IMR-90 (cell line): ENCODE measurements at regions not wholly inside any gene's neighbourhood (a gene's known extent, or its start where the extent isn't known, plus 50 kb on each side); places are given as distances from the start of the nearest gene placed in this dataset.

Experiments used
- ATAC-seq: fragments of 200-7000 bp; cut with Tn5 transposase; 2 replicates; pipeline ENCODE4 v1.9.1; 2020; ENCODE audit warnings: low read depth, mild to moderate bottlenecking, moderate library complexity
- BruUV-seq: library from RNA; stranded (reverse); fragments of 400-500 nt; replicated peaks from 2 replicates; lab custom pipeline; 2021; lab: Mats Ljungman, UMichigan
- CTCF ChIA-PET: fragments of 300-600 bp; formaldehyde crosslinking; extraction: SDS; loops from one replicate; lab custom pipeline; 2021; ENCODE audit warnings: antibody characterized with exemption; lab: Yijun Ruan, JAX
- POLR2A ChIA-PET: fragments of 300-600 bp; sonication (Branson Sonifier 250); formaldehyde crosslinking; loops from one replicate; lab custom pipeline; 2022; ENCODE audit warnings: antibody characterized with exemption; ENCODE audit not compliant: unreplicated experiment; lab: Charles Lee
- DNase-seq: peaks from one replicate; pipeline ENCODE4 v3.0.0; 2013
- H2AFZ ChIP-seq: replicated peaks from 2 replicates; pipeline ENCODE3; 2013; ENCODE audit warnings: low read length, mild to moderate bottlenecking; ENCODE audit not compliant: poor library complexity
- H2AK5ac ChIP-seq: 2 replicates; pipeline ENCODE4 v1.6.1; 2013; ENCODE audit warnings: low read depth, low read length, inconsistent platforms
- H2AK9ac ChIP-seq: replicated peaks from 2 replicates; pipeline ENCODE3; 2013; ENCODE audit warnings: mild to moderate bottlenecking, low read depth, low read length, moderate library complexity; ENCODE audit not compliant: poor library complexity
- H2BK120ac ChIP-seq: 2 replicates; pipeline ENCODE4 v1.6.1; 2013; ENCODE audit warnings: low read depth, low read length, inconsistent platforms
- H2BK15ac ChIP-seq: 3 replicates; pipeline ENCODE4 v1.6.1; 2013; ENCODE audit warnings: low read depth, low read length, inconsistent platforms
- H2BK20ac ChIP-seq: 2 replicates; pipeline ENCODE4 v1.6.1; 2013; ENCODE audit warnings: low read depth, mild to moderate bottlenecking, inconsistent platforms, low read length, moderate library complexity
- H2BK5ac ChIP-seq: 2 replicates; pipeline ENCODE4 v1.6.1; 2013; ENCODE audit warnings: mild to moderate bottlenecking, low read depth, low read length, inconsistent platforms; ENCODE audit not compliant: poor library complexity, severe bottlenecking
- H3K14ac ChIP-seq: replicated peaks from 2 replicates; pipeline ENCODE4 v1.6.1; 2013; ENCODE audit warnings: low read depth, low read length, inconsistent platforms
- H3K18ac ChIP-seq: 2 replicates; pipeline ENCODE4 v1.6.1; 2013; ENCODE audit warnings: low read depth, low read length, control low read depth
- H3K23ac ChIP-seq: 2 replicates; pipeline ENCODE4 v1.6.1; 2013; ENCODE audit warnings: low read depth, low read length, inconsistent platforms
- H3K27ac ChIP-seq: 2 replicates; pipeline ENCODE4 v1.5.1; 2013; ENCODE audit warnings: mild to moderate bottlenecking, control low read depth, low read length; ENCODE audit not compliant: insufficient read depth
- H3K27me3 ChIP-seq: 2 replicates; pipeline ENCODE4 v1.6.1; 2013; ENCODE audit warnings: low read length; ENCODE audit not compliant: control insufficient read depth, insufficient read depth
- H3K36me3 ChIP-seq: 2 replicates; pipeline ENCODE4 v1.6.1; 2013; ENCODE audit warnings: low read length, mixed read lengths; ENCODE audit not compliant: control insufficient read depth, insufficient read depth
- H3K4ac ChIP-seq: 2 replicates; pipeline ENCODE4 v1.6.1; 2013; ENCODE audit warnings: low read depth, low read length, inconsistent platforms
- H3K4me1 ChIP-seq: 2 replicates; pipeline ENCODE4 v1.6.1; 2013; ENCODE audit warnings: low read length, mixed read lengths; ENCODE audit not compliant: control insufficient read depth, insufficient read depth
- H3K4me2 ChIP-seq: 2 replicates; pipeline ENCODE4 v1.6.1; 2013; ENCODE audit warnings: low read depth, mild to moderate bottlenecking, control low read depth, low read length, moderate library complexity
- H3K4me3 ChIP-seq: 2 replicates; pipeline ENCODE4 v1.5.1; 2013; ENCODE audit warnings: low read depth, mild to moderate bottlenecking, control low read depth, low read length, moderate library complexity; ENCODE audit not compliant: insufficient read depth
- H3K56ac ChIP-seq: 2 replicates; pipeline ENCODE4 v1.6.1; 2013; ENCODE audit warnings: low read length, inconsistent platforms; ENCODE audit not compliant: insufficient read depth; ENCODE audit errors: extremely low read depth
- H3K79me1 ChIP-seq, 2 experiments: 2 replicates each; pipeline ENCODE4 v1.6.1; 2013; ENCODE audit warnings: low read length in 2 of 2, inconsistent platforms in 1 of 2, low read depth in 1 of 2
- H3K9ac ChIP-seq: 2 replicates; pipeline ENCODE4 v1.6.1; 2013; ENCODE audit warnings: low read depth, low read length, control low read depth
- H3K9me1 ChIP-seq: 2 replicates; pipeline ENCODE4 v1.6.1; 2013; ENCODE audit warnings: low read length, inconsistent platforms; ENCODE audit not compliant: insufficient read depth
- H3K9me3 ChIP-seq: 2 replicates; pipeline ENCODE4 v1.6.1; 2013; ENCODE audit warnings: low read length; ENCODE audit not compliant: control insufficient read depth, insufficient read depth
- H4K20me1 ChIP-seq: 2 replicates; pipeline ENCODE4 v1.6.1; 2013; ENCODE audit warnings: low read length, inconsistent platforms; ENCODE audit not compliant: insufficient read depth
- H4K5ac ChIP-seq: 2 replicates; pipeline ENCODE4 v1.6.1; 2013; ENCODE audit warnings: mild to moderate bottlenecking, low read depth, low read length, control low read depth
- H4K8ac ChIP-seq, 2 experiments: 2 replicates each; pipeline ENCODE4 v1.6.1; 2013; ENCODE audit warnings: low read depth in 2 of 2, low read length in 2 of 2, control low read depth in 1 of 2, inconsistent platforms in 1 of 2
- H4K91ac ChIP-seq: 2 replicates; pipeline ENCODE4 v1.6.1; 2013; ENCODE audit warnings: low read depth, low read length, inconsistent platforms; ENCODE audit not compliant: insufficient read depth
- BHLHE40 ChIP-seq: fragments of 150-350 bp; IDR thresholded peaks from 2 replicates; pipeline ENCODE4 v1.6.1; 2016; ENCODE audit warnings: mild to moderate bottlenecking, low read depth, low read length
- CEBPB ChIP-seq: IDR thresholded peaks from 2 replicates; pipeline ENCODE4 v1.6.1; 2012; ENCODE audit warnings: low read depth, low read length, improper control_type of control experiment
- CHD1 ChIP-seq: IDR thresholded peaks from 2 replicates; pipeline ENCODE4 v1.6.1; 2012; ENCODE audit warnings: low read depth, low read length, improper control_type of control experiment
- FOS ChIP-seq: fragments of 150-350 bp; IDR thresholded peaks from 2 replicates; pipeline ENCODE4 v1.6.1; 2016; ENCODE audit warnings: low read depth, low read length
- MAFK ChIP-seq: IDR thresholded peaks from 2 replicates; pipeline ENCODE4 v1.6.1; 2012; ENCODE audit warnings: low read depth, low read length, improper control_type of control experiment
- MAZ ChIP-seq: IDR thresholded peaks from 2 replicates; pipeline ENCODE4 v1.6.1; 2012; ENCODE audit warnings: low read depth, mild to moderate bottlenecking, low read length, improper control_type of control experiment, moderate library complexity, borderline replicate concordance
- MXI1 ChIP-seq: IDR thresholded peaks from 2 replicates; pipeline ENCODE4 v1.6.1; 2012; ENCODE audit warnings: low read depth, mild to moderate bottlenecking, low read length, moderate library complexity, borderline replicate concordance
- NFE2L2 ChIP-seq: fragments of 150-350 bp; IDR thresholded peaks from 2 replicates; pipeline ENCODE4 v1.6.1; 2016; ENCODE audit warnings: low read depth, mild to moderate bottlenecking, low read length
- POLR2A ChIP-seq: IDR thresholded peaks from 2 replicates; pipeline ENCODE4 v1.6.1; 2012; ENCODE audit warnings: mild to moderate bottlenecking, low read depth, low read length
- RAD21 ChIP-seq: IDR thresholded peaks from 2 replicates; pipeline ENCODE4 v1.6.1; 2012; ENCODE audit warnings: low read length, improper control_type of control experiment
- RCOR1 ChIP-seq: IDR thresholded peaks from 2 replicates; pipeline ENCODE4 v1.6.1; 2012; ENCODE audit warnings: mild to moderate bottlenecking, low read length, improper control_type of control experiment; ENCODE audit not compliant: insufficient replicate concordance
- RFX5 ChIP-seq: IDR thresholded peaks from 2 replicates; pipeline ENCODE4 v1.8.0; 2012; ENCODE audit warnings: low read depth, mild to moderate bottlenecking, low read length, moderate library complexity
- SMC3 ChIP-seq: fragments of 150-350 bp; IDR thresholded peaks from 2 replicates; pipeline ENCODE4 v1.6.1; 2016; ENCODE audit warnings: low read depth, mild to moderate bottlenecking, antibody characterized with exemption, low read length, moderate library complexity
- WGBS, 2 experiments: methylation state at CpG; one replicate each; pipeline versions ENCODE4 v1.1.5 to v1.1.7; 2013; ENCODE audit warnings: missing lambda C conversion rate in 2 of 2; ENCODE audit not compliant: insufficient read length in 1 of 2; ENCODE audit errors: extremely low coverage in 2 of 2; 5-methylcytosine and 5-hydroxymethylcytosine counted together
- dilution Hi-C: fragments of 300-500 bp; cut with HindIII; formaldehyde crosslinking; loops from one replicate; pipeline ENCODE4 v1.14.3; 2018; ENCODE audit warnings: low sequenced_read_pairs; ENCODE audit not compliant: unreplicated experiment
- in situ Hi-C: fragments of 300-500 bp; cut with MboI; formaldehyde crosslinking; loops from 3 replicates; pipeline ENCODE4 v1.14.3; 2019; ENCODE audit warnings: low sequenced_read_pairs, inconsistent platforms, mixed read lengths
- intact Hi-C: fragments of 100-400 bp; cut with micrococcal nuclease; formaldehyde crosslinking; loops from 2 replicates; pipeline ENCODE4 v1.10.0; 2022
- TF ChIP-seq, protein P1 (sequence below): fragments of 150-350 bp; IDR thresholded peaks from 2 replicates; pipeline ENCODE4 v1.6.1; 2017; ENCODE audit warnings: mild to moderate bottlenecking, antibody characterized with exemption, low read length, low read depth
- TF ChIP-seq, protein P2 (sequence below): fragments of 150-350 bp; IDR thresholded peaks from 2 replicates; pipeline ENCODE4 v1.6.1; 2016; ENCODE audit warnings: low read depth, mild to moderate bottlenecking, low read length, moderate library complexity, borderline replicate concordance
- TF ChIP-seq, protein P3 (sequence below): conservative IDR thresholded peaks from 2 replicates; pipeline ENCODE4 v1.5.1; 2012; ENCODE audit warnings: mild to moderate bottlenecking, low read depth, low read length, improper control_type of control experiment

- CTCF ChIA-PET, result no interaction called here
- no TSS peak for BruUV-seq
- H4K5ac ChIP-seq, result no peak overlapping the region
These were observed 153.0 kb upstream of the SMC2 start for GRCh38 chr9:103941104-103941503.

More at GRCh38 chr9:103941104-103941503, 153.0 kb upstream of the SMC2 start:
- Histone ChIP-seq H3K9me1 (no peaks in the 10 kb centered on the region), H2AFZ (no peak overlapping the region), H2BK5ac (no peak overlapping the region), H3K79me1 (no peaks in the 10 kb centered on the region), H3K4me1 (no peaks in the 10 kb centered on the region), H3K4ac (no peak overlapping the region), H2AK5ac (no peak overlapping the region), H2BK15ac (no peak overlapping the region), H2AK9ac (no peak overlapping the region), H3K36me3 (no peaks in the 10 kb centered on the region), H3K9me3 (no peaks in the 10 kb centered on the region), H3K27me3 (no peaks in the 10 kb centered on the region), H3K4me2 (no peak overlapping the region), H4K8ac (no peak overlapping the region), H2BK120ac (no peak overlapping the region), H2BK20ac (no peak overlapping the region), H3K4me3 (no peak overlapping the region), H3K14ac (no peak overlapping the region), H4K20me1 (no peaks in the 10 kb centered on the region), H3K9ac (no peak overlapping the region), H3K27ac (no peak overlapping the region), H4K91ac (no peak overlapping the region), H3K23ac (no peak overlapping the region), H3K18ac (no peak overlapping the region), H3K56ac (no peak overlapping the region)
- dilution Hi-C loops (no loop called here), intact Hi-C loops (no loop called here), in situ Hi-C loops (no loop called here)
- TF ChIP-seq SMC3, result no peak
- no peak for TF ChIP-seq FOS
- TF ChIP-seq BHLHE40, result no peak
- TF ChIP-seq, protein P1, sequence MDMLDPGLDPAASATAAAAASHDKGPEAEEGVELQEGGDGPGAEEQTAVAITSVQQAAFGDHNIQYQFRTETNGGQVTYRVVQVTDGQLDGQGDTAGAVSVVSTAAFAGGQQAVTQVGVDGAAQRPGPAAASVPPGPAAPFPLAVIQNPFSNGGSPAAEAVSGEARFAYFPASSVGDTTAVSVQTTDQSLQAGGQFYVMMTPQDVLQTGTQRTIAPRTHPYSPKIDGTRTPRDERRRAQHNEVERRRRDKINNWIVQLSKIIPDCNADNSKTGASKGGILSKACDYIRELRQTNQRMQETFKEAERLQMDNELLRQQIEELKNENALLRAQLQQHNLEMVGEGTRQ, result no peak
- TF ChIP-seq RCOR1, result no peak
- TF ChIP-seq CHD1, result no peak
- TF ChIP-seq MAZ, result no peak
- TF ChIP-seq RFX5, result no peak
- TF ChIP-seq, protein P2, sequence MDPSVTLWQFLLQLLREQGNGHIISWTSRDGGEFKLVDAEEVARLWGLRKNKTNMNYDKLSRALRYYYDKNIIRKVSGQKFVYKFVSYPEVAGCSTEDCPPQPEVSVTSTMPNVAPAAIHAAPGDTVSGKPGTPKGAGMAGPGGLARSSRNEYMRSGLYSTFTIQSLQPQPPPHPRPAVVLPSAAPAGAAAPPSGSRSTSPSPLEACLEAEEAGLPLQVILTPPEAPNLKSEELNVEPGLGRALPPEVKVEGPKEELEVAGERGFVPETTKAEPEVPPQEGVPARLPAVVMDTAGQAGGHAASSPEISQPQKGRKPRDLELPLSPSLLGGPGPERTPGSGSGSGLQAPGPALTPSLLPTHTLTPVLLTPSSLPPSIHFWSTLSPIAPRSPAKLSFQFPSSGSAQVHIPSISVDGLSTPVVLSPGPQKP, result no peak
- no peak for TF ChIP-seq MAFK
- no peak for TF ChIP-seq MXI1
- no peak for TF ChIP-seq POLR2A
- TF ChIP-seq RAD21, result no peak
- TF ChIP-seq, protein P3, sequence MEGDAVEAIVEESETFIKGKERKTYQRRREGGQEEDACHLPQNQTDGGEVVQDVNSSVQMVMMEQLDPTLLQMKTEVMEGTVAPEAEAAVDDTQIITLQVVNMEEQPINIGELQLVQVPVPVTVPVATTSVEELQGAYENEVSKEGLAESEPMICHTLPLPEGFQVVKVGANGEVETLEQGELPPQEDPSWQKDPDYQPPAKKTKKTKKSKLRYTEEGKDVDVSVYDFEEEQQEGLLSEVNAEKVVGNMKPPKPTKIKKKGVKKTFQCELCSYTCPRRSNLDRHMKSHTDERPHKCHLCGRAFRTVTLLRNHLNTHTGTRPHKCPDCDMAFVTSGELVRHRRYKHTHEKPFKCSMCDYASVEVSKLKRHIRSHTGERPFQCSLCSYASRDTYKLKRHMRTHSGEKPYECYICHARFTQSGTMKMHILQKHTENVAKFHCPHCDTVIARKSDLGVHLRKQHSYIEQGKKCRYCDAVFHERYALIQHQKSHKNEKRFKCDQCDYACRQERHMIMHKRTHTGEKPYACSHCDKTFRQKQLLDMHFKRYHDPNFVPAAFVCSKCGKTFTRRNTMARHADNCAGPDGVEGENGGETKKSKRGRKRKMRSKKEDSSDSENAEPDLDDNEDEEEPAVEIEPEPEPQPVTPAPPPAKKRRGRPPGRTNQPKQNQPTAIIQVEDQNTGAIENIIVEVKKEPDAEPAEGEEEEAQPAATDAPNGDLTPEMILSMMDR, result no peak
- no peak for TF ChIP-seq CEBPB
- no peak for TF ChIP-seq NFE2L2
- no CpG with 5 or more reads among the region's 11 CpGs for WGBS, 2 experiments
- DNase-seq (no peak), ATAC-seq (no peak)
- POLR2A ChIA-PET, result no interaction called here
